NCI-H524 treated with DMSO at 0.1 percent for 48 hours (cell line): ENCODE measurements at regions not wholly inside any gene's neighbourhood (a gene's known extent, or its start where the extent isn't known, plus 50 kb on each side); places are given as distances from the start of the nearest gene placed in this dataset.

Experiments
- DNase-seq: peaks from one replicate; lab custom pipeline; 2025; lab: John Stamatoyannopoulos, UW

DNA sequence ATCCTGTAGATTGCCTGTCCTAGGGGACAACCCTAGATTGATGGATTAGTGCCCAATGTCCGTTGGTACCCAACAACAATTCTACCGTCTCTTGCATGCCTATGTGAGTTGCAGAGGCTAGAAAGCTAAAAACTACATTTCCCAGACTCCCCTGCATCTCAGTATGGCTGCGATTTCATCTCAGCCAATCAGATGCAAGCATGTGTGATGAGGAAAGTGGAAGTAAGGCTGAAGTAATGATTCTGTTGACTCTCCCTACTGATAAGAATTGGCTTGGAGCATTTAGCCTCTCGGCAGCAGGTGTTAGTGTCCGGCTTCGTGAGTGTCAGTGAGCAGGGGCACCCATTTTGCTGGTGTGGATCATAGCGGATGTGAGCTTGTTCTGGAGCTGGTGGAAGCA is 171.9 kb downstream of the FGFR2 start:
- no peak for DNase-seq
